Activated CD4-positive, alpha-beta T cell treated with anti-CD3 and anti-CD28 coated beads, Interleukin-2, amount 10 ng/mL, durations not matched to agents 7 days and 5 days (primary cell): ENCODE measurements at regions not wholly inside any gene's neighbourhood (a gene's known extent, or its start where the extent isn't known, plus 50 kb on each side); places are given as distances from the start of the nearest gene placed in this dataset.

ENCODE experiments used
- CTCF ChIA-PET: fragments of 350-600 bp; sonication (Branson Sonifier 250); formaldehyde crosslinking; loops from one replicate; lab custom pipeline; 2021; ENCODE audit warnings: antibody characterized with exemption; lab: Charles Lee
- POLR2A ChIA-PET: fragments of 350-600 bp; sonication (Branson Sonifier 250); formaldehyde crosslinking; loops from one replicate; lab custom pipeline; 2021; ENCODE audit warnings: antibody characterized with exemption; lab: Charles Lee
- DNase-seq: peaks from one replicate; pipeline ENCODE4 v3.0.0-alpha.2; 2020
- H3K27ac Mint-ChIP-seq: one replicate; pipeline ENCODE4 v1.8.0; 2021; ENCODE audit warnings: mild to moderate bottlenecking, moderate library complexity, mixed read lengths
- H3K27me3 Mint-ChIP-seq: one replicate; pipeline ENCODE4 v1.8.0; 2021; ENCODE audit warnings: mixed read lengths
- H3K36me3 Mint-ChIP-seq: one replicate; pipeline ENCODE4 v1.8.0; 2021; ENCODE audit warnings: low read depth, mixed read lengths
- H3K4me1 Mint-ChIP-seq: one replicate; pipeline ENCODE4 v1.8.0; 2021; ENCODE audit warnings: mixed read lengths
- H3K4me3 Mint-ChIP-seq: one replicate; pipeline ENCODE4 v1.8.0; 2021; ENCODE audit warnings: mild to moderate bottlenecking, moderate library complexity, mixed read lengths
- H3K9me3 Mint-ChIP-seq: one replicate; pipeline ENCODE4 v1.8.0; 2021; ENCODE audit warnings: mixed read lengths

DNA sequence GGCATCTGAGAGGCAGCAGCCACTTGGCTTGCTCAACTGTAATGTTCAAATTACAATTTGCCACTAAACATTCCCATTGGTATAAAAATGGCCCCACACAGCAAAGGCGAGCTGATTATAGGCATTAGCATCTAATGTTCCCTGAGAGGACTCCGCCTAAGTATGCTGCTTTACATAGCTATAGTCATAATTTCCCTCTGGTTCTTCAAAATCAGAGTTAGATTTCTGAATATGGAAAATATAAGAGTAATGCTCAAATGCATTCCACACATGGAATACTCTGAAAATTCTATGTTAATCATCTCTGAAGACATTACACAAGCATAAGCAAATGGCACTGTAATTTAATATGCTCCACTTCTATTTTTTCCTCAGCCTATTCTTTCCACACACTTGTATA is 83.7 kb upstream of the BTG1 start:
- Mint-ChIP-seq H3K4me1 (peaks cover 9% of the 10 kb centered on the region), H3K4me3 (no peak overlapping the region), H3K9me3 (no peaks in the 10 kb centered on the region), H3K27me3 (no peaks in the 10 kb centered on the region), H3K36me3 (peaks cover 1% of the 10 kb centered on the region), H3K27ac (no peak overlapping the region)
- POLR2A ChIA-PET = no interaction called here
- CTCF ChIA-PET = interaction anchor here (0.9 kb wide), 1 partner anchor 66 kb away, joined by 3 read pairs; no protein-coding TSS in a partner anchor
- no peak for DNase-seq

- POLR2A ChIA-PET = no interaction called here
- Mint-ChIP-seq H3K4me3 (no peak overlapping the region), H3K36me3 (peaks cover 1% of the 10 kb centered on the region)
These were observed 81.3 kb upstream of the BTG1 start for GRCh38 chr12:92226961-92227360.

GRCh38 chr12:92226071-92226661 is 80.5 kb upstream of the BTG1 start:
- ChIA-PET POLR2A (no interaction called here), CTCF (interaction anchor here (0.9 to 1.2 kb wide), 3 partner anchors 8 to 34 kb away, joined by 3 to 4 read pairs (median 3); no protein-coding TSS in a partner anchor)
- Mint-ChIP-seq H3K27ac (no peak overlapping the region), H3K36me3 (peaks cover 4% of the 10 kb centered on the region), H3K4me3 (no peak overlapping the region), H3K4me1 (no peaks in the 10 kb centered on the region), H3K9me3 (no peaks in the 10 kb centered on the region), H3K27me3 (no peaks in the 10 kb centered on the region)
- DNase-seq = no peak

More at GRCh38 chr12:92226961-92227360, 81.3 kb upstream of the BTG1 start:
- CTCF ChIA-PET = interaction anchor here (0.9 to 1.2 kb wide), 2 partner anchors 15 to 33 kb away, joined by 3 to 4 read pairs; no protein-coding TSS in a partner anchor
- no peak for DNase-seq
- Mint-ChIP-seq H3K27ac (no peak overlapping the region), H3K27me3 (no peaks in the 10 kb centered on the region), H3K9me3 (no peaks in the 10 kb centered on the region), H3K4me1 (no peaks in the 10 kb centered on the region)

DNA sequence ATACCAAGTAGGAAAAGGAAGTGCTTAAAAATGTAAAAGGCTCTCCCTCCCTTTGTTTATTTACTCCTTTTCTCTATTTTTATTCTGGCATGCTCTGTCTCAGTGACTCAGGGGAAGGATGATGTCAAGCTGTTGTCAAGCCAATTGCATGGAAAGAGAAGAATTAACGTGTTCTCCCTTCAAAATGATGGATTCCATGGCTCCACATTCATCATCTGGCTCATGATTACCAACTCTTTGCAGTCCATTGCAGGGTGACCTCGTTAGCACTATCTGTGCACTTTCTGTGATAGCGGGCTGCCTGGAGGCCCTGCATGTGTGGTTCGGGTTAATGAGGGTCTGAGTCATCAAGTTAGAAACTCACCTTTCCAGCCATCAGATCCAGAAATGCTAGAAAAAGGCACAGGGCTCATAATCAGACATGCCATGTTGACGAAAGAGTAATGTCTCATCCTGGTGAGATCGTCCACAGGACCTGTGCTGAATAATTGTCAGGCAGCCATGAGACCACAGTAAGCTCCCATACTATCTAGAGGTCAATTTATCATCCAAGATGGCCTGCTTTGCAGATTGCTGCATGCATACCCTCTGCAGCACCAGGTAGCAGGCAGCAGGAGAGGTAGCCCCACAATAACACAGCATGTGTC is 79.2 kb upstream of the BTG1 start:
- Mint-ChIP-seq H3K4me3 (no peak overlapping the region), H3K9me3 (no peaks in the 10 kb centered on the region), H3K36me3 (peaks cover 4% of the 10 kb centered on the region), H3K27me3 (no peaks in the 10 kb centered on the region), H3K27ac (no peak overlapping the region), H3K4me1 (no peaks in the 10 kb centered on the region)
- DNase-seq = no peak
- POLR2A ChIA-PET = no interaction called here
- CTCF ChIA-PET = interaction anchor here (0.7 to 1.5 kb wide), 2 partner anchors 8 to 250 kb away, joined by 3 to 4 read pairs; no protein-coding TSS in a partner anchor

DNA sequence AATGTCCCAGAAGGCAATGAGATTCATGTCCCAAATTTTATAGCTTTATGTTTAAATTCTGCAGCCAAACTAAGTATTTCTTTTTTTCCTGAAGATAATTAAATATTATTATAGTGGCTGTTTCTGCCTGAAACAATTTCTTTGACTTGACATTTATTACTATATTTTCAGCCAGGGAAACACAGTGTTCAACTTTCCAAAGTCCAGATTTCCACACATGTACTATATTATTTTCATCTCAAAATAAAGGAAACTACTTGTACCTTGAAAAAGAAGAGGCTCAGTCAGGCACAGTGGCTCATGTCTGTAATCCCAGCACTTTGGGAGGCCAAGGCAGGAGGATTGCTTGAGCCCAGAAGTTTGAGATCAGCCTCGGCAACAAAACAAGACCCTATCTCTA is 77.8 kb upstream of the BTG1 start:
- Mint-ChIP-seq H3K9me3 (peaks cover 8% of the 10 kb centered on the region), H3K4me1 (peaks cover 4% of the 10 kb centered on the region), H3K27ac (no peak overlapping the region), H3K4me3 (no peak overlapping the region), H3K27me3 (no peaks in the 10 kb centered on the region), H3K36me3 (peaks cover 12% of the 10 kb centered on the region)
- no peak for DNase-seq
- CTCF ChIA-PET = interaction anchor here (1.5 kb wide), 1 partner anchor 9 kb away, joined by 4 read pairs; no protein-coding TSS in a partner anchor
- POLR2A ChIA-PET = no interaction called here

DNA sequence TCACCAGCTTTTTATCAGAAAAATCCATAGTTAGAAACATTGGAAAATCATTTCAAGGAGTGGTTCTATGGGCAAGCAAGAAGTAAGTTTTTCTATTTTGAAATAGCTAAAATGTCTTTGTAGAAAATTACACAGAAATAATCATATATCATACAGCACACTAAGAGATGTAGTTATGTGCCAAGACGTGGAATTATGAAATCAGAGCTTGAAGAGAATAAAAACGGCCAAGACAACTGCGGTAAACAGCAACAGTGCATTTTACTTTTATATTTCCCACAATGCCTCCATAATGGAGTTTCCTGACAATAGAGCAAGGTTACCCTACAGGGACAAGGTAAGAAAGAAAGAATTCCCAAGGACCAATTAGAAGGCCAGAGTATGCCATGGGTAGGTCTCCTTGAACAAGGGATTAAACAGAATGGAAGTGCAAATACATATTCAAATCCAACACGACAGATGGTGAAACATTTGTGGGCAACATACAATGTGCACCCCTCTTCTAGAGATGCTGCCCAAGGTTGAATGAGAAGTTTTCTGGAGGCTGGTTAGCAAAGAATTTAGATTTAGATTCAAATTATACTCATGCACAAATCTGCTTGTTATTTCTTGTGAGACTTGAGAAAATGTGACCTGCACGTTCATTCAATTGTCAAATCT is 76.1 kb upstream of the BTG1 start:
- no peaks in the 10 kb centered on the region for H3K27me3 Mint-ChIP-seq
- peaks cover 14% of the 10 kb centered on the region for H3K36me3 Mint-ChIP-seq
- H3K9me3 Mint-ChIP-seq = peaks cover 10% of the 10 kb centered on the region
- DNase-seq = no peak
- ChIA-PET CTCF (interaction anchor here (1.8 kb wide), 1 partner anchor 10 kb away, joined by 4 read pairs; no protein-coding TSS in a partner anchor), POLR2A (no interaction called here)
- peaks cover 15% of the 10 kb centered on the region for H3K4me1 Mint-ChIP-seq
- no peak overlapping the region for H3K27ac Mint-ChIP-seq
- H3K4me3 Mint-ChIP-seq = no peak overlapping the region

DNA sequence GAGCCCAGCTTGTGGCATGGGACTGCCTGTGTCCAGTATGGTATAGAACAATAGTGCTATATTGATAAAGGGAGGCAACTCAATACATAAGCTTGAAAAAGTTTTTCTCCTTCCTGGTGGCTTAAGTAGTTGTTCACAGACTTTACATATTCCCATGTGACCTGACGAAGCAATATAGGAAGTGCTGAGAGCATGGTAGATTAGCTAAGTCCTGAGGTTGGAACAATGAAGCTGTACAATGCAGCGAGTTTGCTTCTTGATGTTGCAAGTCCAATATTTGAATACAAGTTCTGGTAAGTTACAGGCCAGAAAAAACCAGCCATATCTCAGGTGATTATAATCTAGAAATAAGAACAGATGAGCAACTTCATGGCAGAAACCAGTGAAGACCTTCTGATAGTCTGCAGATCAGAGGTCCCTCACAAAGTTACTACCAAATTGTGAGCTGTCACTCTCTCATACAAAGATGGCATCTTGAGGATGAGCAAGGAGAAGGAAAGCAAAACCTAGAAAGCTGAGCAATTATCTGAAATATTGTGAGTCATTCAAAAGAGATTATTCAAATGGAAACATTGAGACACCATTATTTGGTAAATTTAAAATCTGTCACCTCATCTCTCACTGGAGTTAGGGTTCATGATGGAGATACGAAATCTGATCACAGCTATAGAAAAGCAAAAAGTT is 72.9 kb upstream of the BTG1 start:
- Mint-ChIP-seq H3K27ac (peak overlapping the region; percentile 72), H3K36me3 (peaks cover 12% of the 10 kb centered on the region), H3K4me3 (no peak overlapping the region), H3K4me1 (peaks cover 16% of the 10 kb centered on the region), H3K9me3 (peaks cover 17% of the 10 kb centered on the region), H3K27me3 (no peaks in the 10 kb centered on the region)
- no peak for DNase-seq
- CTCF ChIA-PET = interaction anchor here (0.7 to 2.2 kb wide), 9 partner anchors 8 to 69 kb away, joined by 3 to 5 read pairs (median 3); no protein-coding TSS in a partner anchor
- POLR2A ChIA-PET = interaction anchor here (1.1 to 1.7 kb wide), 2 partner anchors 73 to 75 kb away, joined by 3 to 8 read pairs; partner anchors contain the start of gene BTG1

DNA sequence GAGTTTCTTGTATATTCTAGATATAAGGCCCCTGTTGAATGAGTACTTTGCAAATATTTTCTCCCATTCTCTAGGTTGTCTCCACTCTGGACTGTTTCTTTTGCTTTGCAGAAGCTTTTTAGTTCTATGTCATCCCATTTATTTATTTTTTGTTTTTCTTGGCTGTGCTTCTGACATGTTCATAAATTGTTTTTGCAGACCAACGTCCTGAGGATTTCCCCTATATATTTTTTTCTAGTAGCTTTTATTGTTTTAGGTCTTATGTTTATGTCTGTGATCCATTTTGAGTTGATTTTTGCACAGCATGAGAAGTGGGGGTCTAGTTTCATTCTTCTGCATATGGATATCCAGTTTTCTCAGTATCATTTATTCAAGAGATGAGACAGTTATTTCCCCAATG is 70.4 kb upstream of the BTG1 start:
- Mint-ChIP-seq H3K4me1 (peaks cover 26% of the 10 kb centered on the region), H3K4me3 (no peak overlapping the region), H3K27me3 (no peaks in the 10 kb centered on the region), H3K9me3 (peaks cover 24% of the 10 kb centered on the region), H3K27ac (no peak overlapping the region), H3K36me3 (peaks cover 17% of the 10 kb centered on the region)
- ChIA-PET CTCF (no interaction called here), POLR2A (no interaction called here)
- no peak for DNase-seq

GRCh38 chr12:92215358-92215757 is 69.7 kb upstream of the BTG1 start:
- no peak for DNase-seq
- Mint-ChIP-seq H3K36me3 (peaks cover 20% of the 10 kb centered on the region), H3K27me3 (no peaks in the 10 kb centered on the region), H3K27ac (no peak overlapping the region), H3K4me1 (peaks cover 29% of the 10 kb centered on the region), H3K9me3 (peaks cover 24% of the 10 kb centered on the region), H3K4me3 (no peak overlapping the region)
- POLR2A ChIA-PET = no interaction called here
- CTCF ChIA-PET = no interaction called here

- Mint-ChIP-seq H3K4me3 (no peak overlapping the region), H3K27ac (no peak overlapping the region), H3K4me1 (peaks cover 41% of the 10 kb centered on the region), H3K9me3 (peaks cover 16% of the 10 kb centered on the region), H3K36me3 (peaks cover 23% of the 10 kb centered on the region), H3K27me3 (no peaks in the 10 kb centered on the region)
- POLR2A ChIA-PET = no interaction called here
- DNase-seq = no peak
- CTCF ChIA-PET = interaction anchor here (1.0 to 1.7 kb wide), 2 partner anchors 12 to 58 kb away, joined by 3 to 6 read pairs; no protein-coding TSS in a partner anchor
These were observed 67.5 kb upstream of the BTG1 start for GRCh38 chr12:92213166-92213565.

DNA sequence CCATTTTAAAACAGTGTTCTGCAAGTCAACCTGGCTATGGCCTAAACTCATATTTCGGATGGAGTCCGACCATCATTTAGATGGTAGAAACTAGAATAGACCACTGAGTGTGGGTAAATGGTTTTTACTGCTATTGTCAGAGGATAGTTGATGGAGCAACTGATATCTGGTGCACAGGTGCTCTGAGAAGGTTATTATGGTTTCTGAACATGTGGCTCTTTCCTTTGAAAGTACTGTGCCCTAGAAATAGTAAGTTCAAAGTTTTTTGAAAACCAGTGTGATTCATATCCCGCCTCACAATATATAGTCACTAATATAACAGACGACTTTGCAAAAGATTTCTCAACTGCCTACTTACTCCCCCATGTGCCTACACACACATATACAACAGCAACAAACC is 64.4 kb upstream of the BTG1 start:
- ChIA-PET CTCF (interaction anchor here (0.7 to 1.7 kb wide), 6 partner anchors 8 to 71 kb away, joined by 3 to 5 read pairs (median 4); no protein-coding TSS in a partner anchor), POLR2A (interaction anchor here (1.1 kb wide), 1 partner anchor 65 kb away, joined by 10 read pairs; the partner anchor contains the start of gene BTG1)
- Mint-ChIP-seq H3K27me3 (no peaks in the 10 kb centered on the region), H3K27ac (peak overlapping the region; percentile 87), H3K36me3 (peaks cover 26% of the 10 kb centered on the region), H3K9me3 (peaks cover 13% of the 10 kb centered on the region), H3K4me1 (peaks cover 45% of the 10 kb centered on the region), H3K4me3 (peak overlapping the region; percentile 21)
- peak; percentile 10 for DNase-seq

GRCh38 chr12:92208613-92209121 is 63.0 kb upstream of the BTG1 start:
- peaks cover 28% of the 10 kb centered on the region for H3K36me3 Mint-ChIP-seq
- DNase-seq = peak; percentile 55
- peak overlapping the region; percentile 88 for H3K27ac Mint-ChIP-seq
- peaks cover 45% of the 10 kb centered on the region for H3K4me1 Mint-ChIP-seq
- H3K9me3 Mint-ChIP-seq = peaks cover 11% of the 10 kb centered on the region
- peak overlapping the region; percentile 60 for H3K4me3 Mint-ChIP-seq
- ChIA-PET CTCF (interaction anchor here (0.7 to 2.0 kb wide), 3 partner anchors 63 to 200 kb away, joined by 3 to 5 read pairs (median 4); partner anchors contain the start of gene BTG1), POLR2A (interaction anchor here (0.5 to 2.3 kb wide), 3 partner anchors 63 to 241 kb away, joined by 3 to 19 read pairs (median 3); partner anchors contain the start of gene BTG1)
- H3K27me3 Mint-ChIP-seq = no peaks in the 10 kb centered on the region
